CD4-positive, alpha-beta T cell treated with Interleukin-1 beta for 1 hour (primary cell): ENCODE measurements at regions not wholly inside any gene's neighbourhood (a gene's known extent, or its start where the extent isn't known, plus 50 kb on each side); places are given as distances from the start of the nearest gene placed in this dataset.
"Not testable (repeated sequence)": the region's sequence is repeated elsewhere in the genome, so short reads cannot be mapped to it uniquely, and the experiment has no call there.

Source experiments
- DNase-seq, 2 donors: peaks; one replicate each; pipeline ENCODE4 v3.0.0-alpha.2; 2020 to 2022

GRCh38 chr4:163976588-163976987 lies 482.1 kb downstream of the TMA16 start:
- DNase-seq = no peak

DNA sequence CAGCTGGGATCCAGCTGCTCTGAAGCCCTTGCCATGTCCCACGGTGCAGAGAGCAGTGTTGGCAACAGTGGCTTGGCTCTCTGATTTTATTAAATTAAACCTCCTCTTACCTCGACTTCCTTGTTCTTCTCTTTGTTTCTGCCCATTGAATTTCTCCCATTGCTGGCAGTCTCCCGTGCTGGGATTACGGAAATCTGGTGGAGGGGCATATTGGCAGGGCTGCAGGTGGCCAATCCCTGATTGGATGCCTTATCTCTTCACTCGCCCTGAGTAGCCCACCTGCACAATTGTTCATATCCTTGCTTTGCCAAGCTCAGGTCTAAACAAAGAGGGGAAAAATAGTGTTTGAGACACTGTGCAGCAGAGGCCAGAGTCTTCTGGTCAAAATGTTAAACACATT lies 493.9 kb downstream of the TMA16 start:
- DNase-seq = no peak

DNA sequence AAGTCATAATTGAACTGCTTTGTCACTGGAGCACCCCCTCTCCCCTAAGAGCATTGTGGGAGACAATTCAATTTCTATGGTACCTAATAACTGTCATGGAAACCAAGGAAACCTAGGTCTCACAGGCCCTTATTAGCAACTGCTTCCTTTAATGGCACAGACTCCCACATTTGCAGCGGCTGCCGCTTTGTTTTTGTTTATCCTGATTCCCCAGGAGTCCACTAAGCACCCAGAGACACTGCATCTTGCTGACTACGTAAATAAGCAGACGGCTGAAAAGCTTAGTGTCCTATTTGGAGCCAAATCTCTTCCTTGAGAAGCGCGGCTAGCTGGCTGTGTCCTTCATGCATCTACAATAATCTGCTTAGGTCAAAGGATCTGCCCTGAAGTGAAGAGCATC lies 494.4 kb downstream of the TMA16 start:
- DNase-seq = no peak

DNA sequence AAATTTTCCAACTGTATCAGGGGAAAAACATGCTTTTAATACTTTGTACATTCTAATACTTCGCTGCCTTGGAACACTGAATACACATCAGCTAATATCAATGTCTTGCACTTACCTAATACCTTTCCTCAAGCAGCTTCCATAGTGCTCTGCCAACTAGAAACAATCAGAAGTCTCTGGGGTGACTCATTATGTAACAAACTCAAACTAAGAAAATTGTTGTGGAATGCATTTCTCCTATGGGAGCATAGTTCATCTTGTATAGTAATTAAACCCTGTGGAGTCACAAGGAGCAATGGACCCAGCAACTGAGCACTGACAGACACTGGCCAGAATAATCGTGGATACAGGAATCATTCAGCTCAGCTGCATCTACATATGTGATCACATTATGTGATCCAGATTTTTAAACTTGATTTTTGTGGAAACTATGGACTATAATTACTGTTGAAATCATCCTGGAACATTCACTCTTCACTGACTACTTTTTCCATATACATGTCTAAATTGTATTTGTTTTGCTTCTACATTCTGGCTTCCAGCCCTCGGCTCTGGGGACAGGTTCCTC lies 496.9 kb downstream of the TMA16 start:
- DNase-seq = no peak

- DNase-seq = no peak
Observed at GRCh38 chr4:164009435-164009834, 514.9 kb downstream of the TMA16 start.

GRCh38 chr4:164011791-164012190 lies 517.3 kb downstream of the TMA16 start:
- no peak for DNase-seq

DNA sequence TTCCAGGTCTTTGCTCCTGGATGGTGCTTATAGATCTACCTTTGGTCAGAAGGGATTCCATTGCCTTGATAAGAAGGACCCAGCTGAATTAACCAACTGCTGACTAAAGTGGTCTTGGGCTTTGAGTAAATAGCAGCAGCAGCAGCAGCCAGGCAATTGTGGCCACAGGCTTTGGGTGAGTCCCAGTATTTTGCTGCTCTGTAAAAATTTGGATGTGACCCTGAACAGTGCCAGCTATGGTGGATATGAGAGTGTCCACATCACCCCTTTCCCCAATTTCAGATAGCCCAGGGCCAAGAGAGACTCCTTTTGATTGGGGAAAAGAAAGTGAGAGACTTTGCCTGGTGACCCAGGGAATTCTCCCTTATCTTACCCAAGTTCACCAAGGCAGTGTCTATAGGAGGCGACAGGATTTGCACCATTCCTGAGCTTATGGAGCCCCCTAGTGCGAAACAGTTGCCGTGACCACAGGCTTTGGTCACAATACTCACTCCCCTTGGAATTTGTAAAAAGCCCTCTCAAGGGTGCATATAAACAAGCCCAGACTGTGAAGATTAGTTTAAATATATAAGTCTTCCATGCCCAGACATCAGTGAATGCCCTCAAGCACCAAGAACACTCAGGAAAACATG lies 518.0 kb downstream of the TMA16 start:
- peak; percentile 7 to 33 for DNase-seq

DNA sequence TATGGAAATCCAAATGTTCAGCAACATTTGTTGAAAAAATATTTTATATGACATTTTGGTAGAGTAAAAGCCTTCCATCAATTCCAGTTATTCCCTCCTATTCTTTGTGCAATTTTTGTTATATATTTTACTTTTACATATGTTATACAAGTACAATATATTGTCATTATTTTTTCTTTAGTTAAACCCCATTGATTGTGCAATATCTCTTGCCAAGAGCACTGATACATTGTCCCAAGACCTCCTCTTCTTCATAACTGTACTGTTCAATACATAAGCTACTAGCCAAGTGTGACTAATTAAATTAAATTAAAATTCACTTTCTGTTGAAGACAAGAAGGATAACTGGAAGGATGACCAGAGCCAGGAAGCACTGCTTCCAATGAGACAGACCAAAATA lies 527.5 kb downstream of the TMA16 start:
- no peak for DNase-seq

DNA sequence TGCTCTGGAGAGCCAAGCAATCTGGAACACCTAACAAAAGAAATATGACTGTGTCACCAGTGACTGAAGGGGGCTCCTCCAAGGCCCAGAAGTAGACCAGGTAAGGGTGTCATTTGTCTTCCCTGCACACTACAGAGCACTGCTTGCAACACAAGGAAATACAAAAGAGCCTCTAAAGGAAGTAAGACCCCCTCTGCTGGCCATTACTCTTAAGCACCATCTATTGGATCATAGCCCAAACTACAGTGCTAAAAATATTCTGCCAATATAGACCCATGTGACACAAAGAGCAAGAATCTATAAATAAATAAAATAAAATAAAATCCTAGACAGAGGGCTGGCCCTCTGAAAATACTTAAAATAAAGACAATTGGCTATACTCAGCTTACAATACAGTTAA lies 528.7 kb downstream of the TMA16 start:
- DNase-seq = no peak

DNA sequence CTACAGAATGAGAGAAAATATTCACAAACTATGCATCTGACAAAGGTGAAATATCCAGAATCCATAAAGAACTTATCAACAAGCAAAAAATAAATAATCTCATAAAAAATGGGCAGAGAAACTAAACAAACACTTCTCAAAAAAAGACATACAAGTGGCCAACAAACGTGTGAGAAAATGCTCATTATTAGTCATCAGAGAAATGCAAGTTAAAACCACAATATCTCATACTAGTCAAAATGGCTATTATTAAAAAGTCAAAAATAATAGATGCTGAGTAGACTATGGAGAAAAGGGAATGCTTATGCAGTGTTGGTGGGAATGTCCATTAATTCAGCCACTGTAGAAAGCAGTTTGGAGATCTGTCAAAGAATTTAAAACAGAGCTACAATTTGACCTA lies 533.3 kb downstream of the TMA16 start:
- DNase-seq = no peak

DNA sequence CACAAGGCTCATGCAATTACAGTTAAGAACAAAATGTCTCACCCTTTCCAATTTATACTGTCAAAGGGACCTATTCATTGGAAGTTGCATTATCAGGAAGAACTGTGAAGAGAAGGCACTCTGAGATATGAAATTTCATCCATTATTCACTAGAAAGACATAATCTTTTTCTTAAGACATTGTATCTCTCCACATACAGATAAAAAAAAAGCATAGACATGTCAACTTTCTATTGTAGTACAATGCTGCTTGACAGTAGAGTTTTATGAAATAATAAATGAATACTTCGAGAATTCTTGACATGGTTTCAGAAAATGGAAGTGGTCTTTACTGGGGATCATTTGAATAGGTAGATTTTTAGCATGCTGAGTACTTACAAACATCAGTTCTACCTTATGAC lies 545.0 kb downstream of the TMA16 start:
- no peak for DNase-seq

DNA sequence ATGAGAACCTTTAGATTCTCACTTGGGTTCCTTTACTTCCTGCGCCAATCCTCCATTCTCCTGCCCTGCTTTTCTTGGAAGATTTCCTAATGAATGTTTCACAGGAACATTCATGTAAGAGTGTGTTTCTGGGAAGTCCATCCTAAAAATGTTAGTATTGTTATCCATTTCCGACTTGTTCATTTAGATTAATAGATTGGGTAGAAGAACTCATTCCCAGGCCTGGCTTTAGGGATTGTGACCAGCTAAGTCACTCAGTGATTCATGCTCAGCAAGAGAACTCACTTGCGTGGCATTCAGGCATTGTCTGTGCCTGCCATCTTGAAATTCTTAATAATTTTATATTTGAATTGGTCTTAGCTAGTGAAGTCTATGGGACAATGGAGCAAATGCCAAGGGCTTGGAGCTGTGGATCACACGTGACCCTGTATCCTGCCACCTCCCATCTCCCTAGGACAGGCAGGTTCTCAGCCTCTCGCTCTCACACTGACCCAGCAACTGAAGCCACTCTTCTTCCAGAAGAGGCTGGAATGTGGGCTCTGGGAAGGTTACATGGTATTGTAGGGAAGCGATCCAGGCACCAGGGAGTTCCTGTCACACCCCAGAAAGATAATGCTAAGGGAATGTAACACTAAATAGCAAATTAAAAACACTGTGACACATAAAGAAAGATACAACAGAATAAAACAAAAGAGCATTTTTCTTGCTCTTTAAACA lies 562.1 kb downstream of the TMA16 start:
- no peak for DNase-seq

GRCh38 chr4:164058776-164059445 lies 564.4 kb downstream of the TMA16 start:
- DNase-seq = no peak

GRCh38 chr4:164060456-164060855 lies 566.0 kb downstream of the TMA16 start:
- no peak for DNase-seq

DNA sequence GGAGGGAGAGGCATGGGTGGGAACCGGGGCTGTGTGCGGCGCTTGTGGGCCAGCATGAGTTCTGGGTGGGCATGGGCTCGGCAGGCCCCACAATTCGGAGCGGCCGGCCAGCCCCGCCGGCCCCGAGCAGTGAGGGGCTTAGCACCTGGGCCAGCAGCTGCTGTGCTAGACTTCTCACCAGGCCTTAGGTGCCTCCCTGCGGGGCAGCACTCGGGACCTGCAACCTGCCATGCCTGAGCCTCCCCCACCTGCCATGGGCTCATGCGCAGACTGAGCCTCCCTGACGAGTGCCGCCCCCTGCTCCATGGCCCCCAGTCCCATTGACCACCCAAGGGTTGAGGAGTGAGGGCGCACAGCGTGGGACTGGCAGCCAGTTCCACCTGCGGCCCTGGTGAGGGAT lies 573.9 kb downstream of the TMA16 start:
- DNase-seq = no peak

- no peak for DNase-seq
Observed at GRCh38 chr4:164070625-164071024, 576.1 kb downstream of the TMA16 start.

GRCh38 chr4:164081371-164081770 lies 586.9 kb downstream of the TMA16 start:
- no peak for DNase-seq

DNA sequence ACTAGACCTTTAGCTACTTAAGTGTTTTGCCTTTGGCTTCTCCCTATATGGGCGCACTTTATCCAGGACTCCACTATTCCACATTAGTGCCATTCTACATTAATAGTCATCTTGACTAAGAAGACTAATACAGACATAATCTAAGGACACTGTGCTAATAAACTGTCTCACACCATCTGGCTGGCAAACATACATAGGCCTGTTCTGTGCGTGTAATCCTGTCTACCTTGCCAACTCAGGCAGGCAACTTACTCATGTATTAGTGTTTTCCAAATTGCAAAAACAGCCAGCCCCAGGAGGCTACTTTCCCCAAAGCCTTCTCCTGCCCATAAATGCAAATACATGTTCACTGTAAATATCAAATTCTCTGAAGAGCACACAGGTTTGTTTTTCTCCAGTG lies 587.3 kb downstream of the TMA16 start:
- no peak for DNase-seq

GRCh38 chr4:164087733-164088132 lies 593.2 kb downstream of the TMA16 start:
- no peak for DNase-seq

DNA sequence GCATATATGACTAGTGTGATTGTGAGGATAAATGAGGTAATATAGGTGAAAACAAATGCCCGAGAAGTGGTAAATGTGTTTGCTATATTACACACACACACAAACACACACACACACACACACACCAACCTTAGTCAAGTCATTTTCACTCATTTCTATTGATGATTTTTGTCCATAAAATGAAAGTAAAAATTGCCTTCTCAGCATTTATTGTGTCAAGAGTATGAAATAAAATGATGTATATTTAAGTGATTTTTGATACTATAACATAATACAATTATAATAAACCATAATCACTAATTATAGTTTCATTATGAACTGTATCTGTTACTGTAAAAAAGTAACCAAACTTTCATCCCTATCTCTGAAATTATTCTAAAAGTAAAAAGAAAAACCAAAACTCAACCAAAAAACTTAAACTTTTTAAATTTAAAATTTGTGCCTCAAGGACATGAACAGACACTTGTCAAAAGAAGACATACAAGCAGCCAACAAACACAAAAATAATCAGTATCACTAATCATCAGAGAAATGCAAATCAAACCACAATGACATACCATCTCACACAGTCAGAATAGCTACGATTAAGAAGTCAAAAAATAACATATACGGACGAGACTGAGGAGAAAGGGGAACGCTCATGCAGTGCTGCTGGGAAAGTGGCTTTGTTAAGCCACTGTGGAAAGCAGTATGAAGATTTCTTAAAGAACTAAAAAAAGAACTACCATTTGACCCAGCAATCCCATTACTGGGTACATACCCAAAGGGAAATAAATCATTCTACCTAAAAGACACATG lies 601.0 kb downstream of the TMA16 start:
- no peak for DNase-seq

DNA sequence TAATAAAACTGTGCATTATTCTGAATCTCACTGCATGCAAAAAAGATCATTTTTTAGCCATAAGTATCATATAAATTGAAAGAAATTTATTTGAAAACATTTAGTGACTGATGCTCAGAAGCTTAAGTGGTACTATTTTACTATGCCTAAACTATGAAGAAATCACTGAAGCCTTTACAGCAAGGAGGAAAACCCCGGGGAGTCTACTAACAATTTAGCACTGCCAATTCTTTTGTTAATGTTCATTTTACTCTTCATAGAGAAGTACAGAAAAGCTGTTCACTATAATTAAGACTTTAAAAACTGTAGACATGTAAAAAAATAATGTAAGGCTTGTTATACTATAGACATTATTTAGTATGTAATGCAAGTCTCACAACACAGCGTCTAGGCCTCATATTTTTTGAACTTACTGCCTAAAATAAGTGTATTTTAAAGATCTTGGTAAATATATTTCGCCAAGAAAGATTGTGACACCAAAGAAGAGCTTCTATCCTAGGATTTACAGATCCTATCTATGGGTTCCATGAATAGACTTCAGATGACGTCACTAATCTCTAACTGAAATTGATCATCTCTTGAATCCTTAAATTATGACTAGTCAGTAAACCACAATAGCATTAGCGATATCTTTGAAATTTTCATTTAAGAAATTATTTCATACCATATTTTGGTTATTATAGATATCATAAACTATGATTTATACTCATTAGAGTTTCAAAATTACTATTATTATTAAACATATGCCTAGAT lies 602.5 kb downstream of the TMA16 start:
- no peak for DNase-seq

DNA sequence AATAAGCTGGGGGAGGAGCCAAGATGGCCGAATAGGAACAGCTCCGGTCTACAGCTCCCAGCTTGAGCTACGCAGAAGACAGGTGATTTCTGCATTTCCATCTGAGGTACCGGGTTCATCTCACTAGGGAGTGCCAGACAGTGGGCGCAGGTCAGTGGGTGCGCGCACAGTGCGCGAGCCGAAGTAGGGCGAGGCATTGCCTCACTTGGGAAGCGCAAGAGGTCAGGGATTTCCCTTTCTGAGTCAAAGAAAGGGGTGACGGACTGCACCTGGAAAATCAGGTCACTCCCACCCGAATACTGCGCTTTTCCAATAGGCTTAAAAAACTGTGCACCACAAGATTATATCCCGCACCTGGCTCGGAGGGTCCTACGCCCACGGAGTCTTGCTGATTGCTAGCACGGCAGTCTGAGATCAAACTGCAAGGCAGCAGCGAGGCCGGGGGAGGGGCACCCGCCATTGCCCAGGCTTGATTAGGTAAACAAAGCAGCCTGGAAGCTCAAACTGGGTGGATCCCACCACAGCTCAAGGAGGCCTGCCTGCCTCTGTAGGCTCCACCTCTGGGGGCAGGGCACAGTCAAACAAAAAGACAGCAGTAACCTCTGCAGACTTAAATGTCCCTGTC lies 606.4 kb downstream of the TMA16 start:
- DNase-seq = not testable (repeated sequence)
